Keratinocyte (primary cell): ENCODE measurements at regions not wholly inside any gene's neighbourhood (a gene's known extent, or its start where the extent isn't known, plus 50 kb on each side); places are given as distances from the start of the nearest gene placed in this dataset.

Experiments used
- DNase-seq: peaks from one replicate; pipeline ENCODE4 v3.0.0-alpha.2; 2011; ENCODE audit warnings: low read depth, missing footprints, low spot score
- FAIRE-seq: peaks from 2 replicates; lab custom pipeline; 2011; peaks lifted over from hg19 to GRCh38; lab: Jason Lieb, UNC
- H2AFZ ChIP-seq: 2 replicates; pipeline ENCODE4 v1.6.0; 2012; ENCODE audit warnings: low read length, control low read depth, inconsistent platforms; ENCODE audit not compliant: control insufficient read depth
- H3K27ac ChIP-seq: 2 replicates; pipeline ENCODE4 v1.5.1; 2011; ENCODE audit warnings: low read length; ENCODE audit not compliant: control insufficient read depth, insufficient read depth
- H3K27me3 ChIP-seq: 3 replicates; pipeline ENCODE4 v1.6.0; 2011; ENCODE audit warnings: low read length; ENCODE audit not compliant: control insufficient read depth, insufficient read depth; ENCODE audit errors: extremely low read depth
- H3K36me3 ChIP-seq, 2 experiments: 2 replicates in 1 of 2; 3 replicates in 1 of 2; pipeline ENCODE4 v1.5.1; 2011; ENCODE audit warnings: low read length in 2 of 2, mild to moderate bottlenecking in 1 of 2; ENCODE audit not compliant: control insufficient read depth in 2 of 2, insufficient read depth in 2 of 2; ENCODE audit errors: extremely low read depth in 1 of 2
- H3K4me1 ChIP-seq: 3 replicates; pipeline ENCODE4 v1.5.1; 2011; ENCODE audit warnings: low read length; ENCODE audit not compliant: control insufficient read depth, insufficient read depth; ENCODE audit errors: extremely low read depth
- H3K4me2 ChIP-seq: 3 replicates; pipeline ENCODE4 v1.6.0; 2011; ENCODE audit warnings: low read depth, low read length; ENCODE audit not compliant: control insufficient read depth, insufficient read depth; ENCODE audit errors: extremely low read depth
- H3K4me3 ChIP-seq, 3 experiments: fragments of 200-600 bp in 1 of 3; sonication (generic) in 1 of 3; 2 replicates in 2 of 3; 3 replicates in 1 of 3; pipeline ENCODE4 v1.5.1; 2011 to 2016; ENCODE audit warnings: low read length in 3 of 3, mild to moderate bottlenecking in 3 of 3, control low read depth in 2 of 3, inconsistent platforms in 1 of 3, low read depth in 1 of 3, mixed read lengths in 1 of 3, mixed run types in 1 of 3, moderate library complexity in 1 of 3; ENCODE audit not compliant: control insufficient read depth in 2 of 3, insufficient read depth in 2 of 3; ENCODE audit errors: extremely low read depth in 1 of 3
- H3K79me2 ChIP-seq: 2 replicates; pipeline ENCODE4 v1.6.0; 2012; ENCODE audit warnings: low read length; ENCODE audit not compliant: control insufficient read depth, insufficient read depth
- H3K9ac ChIP-seq: 3 replicates; pipeline ENCODE4 v1.6.0; 2011; ENCODE audit warnings: low read length; ENCODE audit not compliant: control insufficient read depth, insufficient read depth; ENCODE audit errors: extremely low read depth
- H3K9me1 ChIP-seq: 3 replicates; pipeline ENCODE4 v1.6.0; 2011; ENCODE audit warnings: low read length; ENCODE audit not compliant: control insufficient read depth, insufficient read depth; ENCODE audit errors: extremely low read depth
- H3K9me3 ChIP-seq: 2 replicates; pipeline ENCODE4 v1.5.1; 2012; ENCODE audit warnings: low read depth, low read length; ENCODE audit not compliant: control insufficient read depth
- H4K20me1 ChIP-seq: 3 replicates; pipeline ENCODE4 v1.6.0; 2011; ENCODE audit warnings: low read length; ENCODE audit not compliant: control insufficient read depth, insufficient read depth; ENCODE audit errors: extremely low read depth
- CTCF ChIP-seq, 3 experiments: IDR thresholded peaks in 1 of 3; conservative IDR thresholded peaks in 1 of 3; optimal IDR thresholded peaks in 1 of 3; 2 replicates in 2 of 3; 3 replicates in 1 of 3; pipeline versions ENCODE3 to v1.5.1; 2011; ENCODE audit warnings: low read length in 3 of 3, mild to moderate bottlenecking in 3 of 3, moderate library complexity in 2 of 3, control low read depth in 1 of 3, inconsistent platforms in 1 of 3; ENCODE audit not compliant: insufficient read depth in 2 of 3; ENCODE audit errors: extremely low read depth in 1 of 3
- EZH2 ChIP-seq: IDR thresholded peaks from one replicate; pipeline ENCODE4 v1.6.1; 2012; ENCODE audit warnings: inconsistent platforms, mild to moderate bottlenecking, low read length, moderate library complexity
- dilution Hi-C: fragments of 300-500 bp; cut with MboI; formaldehyde crosslinking; loops from one replicate; pipeline ENCODE4 v1.7.0; 2020; ENCODE audit warnings: low sequenced_read_pairs; ENCODE audit not compliant: extremely low pct_ligation_motif_present

DNA sequence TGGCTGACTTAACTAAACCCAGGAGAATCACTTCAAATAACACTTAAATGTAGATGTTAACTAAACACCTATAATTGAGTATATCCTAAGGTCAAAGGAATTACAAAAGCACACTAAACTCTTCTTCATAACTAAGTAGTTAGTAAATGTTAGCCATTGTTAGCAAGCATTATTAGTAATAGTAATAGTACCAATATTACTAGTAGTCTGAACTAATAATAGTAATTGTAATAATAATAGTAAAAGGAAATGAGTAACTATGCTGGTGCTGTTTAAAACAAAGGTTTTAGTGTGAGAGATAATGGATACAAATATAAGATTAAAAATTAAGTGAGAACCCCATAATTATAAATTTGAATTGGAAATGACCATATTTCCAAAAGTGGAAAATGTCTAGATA, 641.9 kb upstream of the RORB start:
- FAIRE-seq, result no peak

GRCh38 chr9:73863924-73864323, 633.2 kb upstream of the RORB start:
- no peaks in the 10 kb centered on the region for H3K9me1 ChIP-seq
- H4K20me1 ChIP-seq, result no peaks in the 10 kb centered on the region
- H3K9ac ChIP-seq, result no peak overlapping the region
- H3K9me3 ChIP-seq, result no peaks in the 10 kb centered on the region
- no peak overlapping the region for H3K27ac ChIP-seq
- no peak for DNase-seq
- H3K79me2 ChIP-seq, result no peaks in the 10 kb centered on the region
- H3K27me3 ChIP-seq, result no peaks in the 10 kb centered on the region
- H3K36me3 ChIP-seq, result no peaks in the 10 kb centered on the region
- TF ChIP-seq CTCF (optimal IDR thresholded peaks at IDR 0.05 in 1 of 3, IDR thresholded peaks at IDR 0.05 in 1 of 3, conservative IDR thresholded peaks at IDR 0.05 in 1 of 3; ENCODE audit: extremely low read depth in 1 of 3, insufficient read depth in 2 of 3, low read length in 3 of 3), result no peak
- no peak for TF ChIP-seq EZH2
- H3K4me1 ChIP-seq, result peaks cover 11% of the 10 kb centered on the region
- H3K4me2 ChIP-seq, result no peak overlapping the region
- peak overlapping the region; percentile 3 for H2AFZ ChIP-seq
- no peak overlapping the region for H3K4me3 ChIP-seq
- FAIRE-seq, result no peak
- dilution Hi-C loops, result no loop called here

More for the DNA sequence above, 641.9 kb upstream of the RORB start:
- Histone ChIP-seq H4K20me1 (no peaks in the 10 kb centered on the region), H3K9ac (no peak overlapping the region), H3K27me3 (no peaks in the 10 kb centered on the region), H2AFZ (no peak overlapping the region), H3K4me2 (no peak overlapping the region), H3K9me3 (no peaks in the 10 kb centered on the region), H3K4me3 (no peak overlapping the region), H3K9me1 (no peaks in the 10 kb centered on the region), H3K79me2 (no peaks in the 10 kb centered on the region), H3K27ac (no peak overlapping the region), H3K36me3 (no peaks in the 10 kb centered on the region), H3K4me1 (no peaks in the 10 kb centered on the region)
- dilution Hi-C loops, result no loop called here
- DNase-seq, result no peak
- TF ChIP-seq CTCF (optimal IDR thresholded peaks at IDR 0.05 in 1 of 3, IDR thresholded peaks at IDR 0.05 in 1 of 3, conservative IDR thresholded peaks at IDR 0.05 in 1 of 3; ENCODE audit: extremely low read depth in 1 of 3, insufficient read depth in 2 of 3, low read length in 3 of 3) (no peak), EZH2 (no peak)
